PC-3 (cell line): ENCODE measurements at regions not wholly inside any gene's neighbourhood (a gene's known extent, or its start where the extent isn't known, plus 50 kb on each side); places are given as distances from the start of the nearest gene placed in this dataset.
"Not testable (repeated sequence)": the region's sequence is repeated elsewhere in the genome, so short reads cannot be mapped to it uniquely, and the experiment has no call there.

ENCODE experiments used
- ATAC-seq: fragments of 200-7000 bp; cut with Tn5 transposase; 2 replicates; pipeline ENCODE4 v1.9.1; 2020; ENCODE audit warnings: mild to moderate bottlenecking, moderate library complexity
- BruUV-seq: library from RNA; stranded (reverse); fragments of 400-500 nt; replicated peaks from 2 replicates; lab custom pipeline; 2021; lab: Mats Ljungman, UMichigan
- CTCF ChIA-PET: fragments of 300-600 bp; sonication (Branson Sonifier 250); formaldehyde crosslinking; loops from one replicate; lab custom pipeline; 2022; ENCODE audit warnings: antibody characterized with exemption; lab: Charles Lee
- POLR2A ChIA-PET: fragments of 300-600 bp; sonication (Branson Sonifier 250); formaldehyde crosslinking; loops from one replicate; lab custom pipeline; 2022; ENCODE audit warnings: antibody characterized with exemption; ENCODE audit not compliant: unreplicated experiment; lab: Charles Lee
- DNase-seq: peaks from one replicate; pipeline ENCODE4 v3.0.0-alpha.2; 2015
- H2AFZ ChIP-seq: fragments of 300-600 bp; sonication (generic); 2 replicates; pipeline ENCODE4 v1.6.0; 2016; ENCODE audit warnings: antibody characterized with exemption, low read length
- H3F3A ChIP-seq: fragments of 300-600 bp; sonication (generic); one replicate; pipeline ENCODE4 v1.6.0; 2017; ENCODE audit warnings: antibody characterized with exemption, low read length, control low read depth, mild to moderate bottlenecking; ENCODE audit not compliant: unreplicated experiment
- H3K27ac ChIP-seq: fragments of 300-600 bp; sonication (generic); 2 replicates; pipeline ENCODE4 v1.5.1; 2016; ENCODE audit warnings: mild to moderate bottlenecking, low read length
- H3K27me3 ChIP-seq: fragments of 300-600 bp; sonication (generic); 2 replicates; pipeline ENCODE4 v1.6.1; 2016; ENCODE audit warnings: low read length, mixed read lengths
- H3K36me3 ChIP-seq: fragments of 300-600 bp; sonication (generic); 2 replicates; pipeline ENCODE4 v1.6.1; 2016; ENCODE audit warnings: low read depth, mixed run types, low read length, mixed read lengths
- H3K4me1 ChIP-seq: fragments of 300-600 bp; sonication (generic); 2 replicates; pipeline ENCODE4 v1.5.1; 2016; ENCODE audit warnings: low read length; ENCODE audit not compliant: insufficient read depth
- H3K4me2 ChIP-seq: fragments of 300-600 bp; sonication (generic); 2 replicates; pipeline ENCODE4 v1.6.0; 2016; ENCODE audit warnings: low read length
- H3K4me3 ChIP-seq: fragments of 300-600 bp; sonication (generic); 2 replicates; pipeline ENCODE4 v1.5.1; 2016; ENCODE audit warnings: mild to moderate bottlenecking, low read length, mixed read lengths
- H3K79me2 ChIP-seq: fragments of 300-600 bp; sonication (generic); 2 replicates; pipeline ENCODE4 v1.6.1; 2017; ENCODE audit warnings: low read length, mixed read lengths
- H3K9ac ChIP-seq: fragments of 300-600 bp; sonication (generic); 2 replicates; pipeline ENCODE4 v1.6.0; 2016; ENCODE audit warnings: mild to moderate bottlenecking, low read length
- H3K9me2 ChIP-seq: fragments of 300-600 bp; sonication (generic); replicated peaks from 2 replicates; pipeline ENCODE4 v1.6.1; 2016; ENCODE audit warnings: mixed run types, low read length, mixed read lengths
- H3K9me3 ChIP-seq: fragments of 300-600 bp; sonication (generic); 2 replicates; pipeline ENCODE4 v1.6.1; 2016; ENCODE audit warnings: low read length, mixed read lengths
- H4K20me1 ChIP-seq: fragments of 300-600 bp; sonication (generic); 2 replicates; pipeline ENCODE4 v1.6.1; 2016; ENCODE audit warnings: low read length, mixed read lengths
- CTCF ChIP-seq: fragments of 300-600 bp; sonication (generic); conservative IDR thresholded peaks from 2 replicates; pipeline ENCODE4 v1.5.1; 2017; ENCODE audit warnings: antibody characterized with exemption, low read depth, mild to moderate bottlenecking, low read length
- EZH2 ChIP-seq: fragments of 300-600 bp; sonication (generic); IDR thresholded peaks from one replicate; pipeline ENCODE4 v1.6.1; 2017; ENCODE audit warnings: antibody characterized with exemption, mild to moderate bottlenecking, low read length; ENCODE audit not compliant: unreplicated experiment
- EZH2phosphoT487 ChIP-seq: fragments of 300-600 bp; sonication (generic); IDR thresholded peaks from 2 replicates; pipeline ENCODE4 v1.6.1; 2018; ENCODE audit warnings: mild to moderate bottlenecking, antibody characterized with exemption, low read length, borderline replicate concordance
- intact Hi-C: fragments of 100-400 bp; cut with micrococcal nuclease; formaldehyde crosslinking; loops from 2 replicates; pipeline ENCODE4 v1.9.0; 2023

- no peak for TF ChIP-seq EZH2phosphoT487
- TF ChIP-seq EZH2: no peak
- no peak for TF ChIP-seq CTCF
- H3K9me2 ChIP-seq: no peaks in the 10 kb centered on the region
- DNase-seq (no peak), ATAC-seq (no peak)
- H3K27me3 ChIP-seq: no peaks in the 10 kb centered on the region
- H3K9ac ChIP-seq: no peak overlapping the region
- ChIA-PET CTCF (no interaction called here), POLR2A (no interaction called here)
- H3K4me1 ChIP-seq: peaks cover 29% of the 10 kb centered on the region
- no peak overlapping the region for H2AFZ ChIP-seq
- no peak overlapping the region for H3K27ac ChIP-seq
- no peaks in the 10 kb centered on the region for H3K9me3 ChIP-seq
- intact Hi-C loops: loop anchor here (5.0 to 10.0 kb wide), 5 partner anchors 63 to 468 kb away; no protein-coding TSS in a partner anchor
- no peaks in the 10 kb centered on the region for H4K20me1 ChIP-seq
- no peaks in the 10 kb centered on the region for H3K36me3 ChIP-seq
- no peaks in the 10 kb centered on the region for H3F3A ChIP-seq
- H3K4me2 ChIP-seq: no peak overlapping the region
- no TSS peak for BruUV-seq
- no peaks in the 10 kb centered on the region for H3K79me2 ChIP-seq
- no peak overlapping the region for H3K4me3 ChIP-seq
Measured at GRCh38 chr5:159519365-159519764, 189.1 kb upstream of the IL12B start.

- CTCF ChIA-PET: no interaction called here
- TF ChIP-seq CTCF: no peak
- TF ChIP-seq EZH2: no peak
- no peak for TF ChIP-seq EZH2phosphoT487
Measured at GRCh38 chr5:159522841-159523240, 192.6 kb upstream of the IL12B start.

GRCh38 chr5:159524279-159524678 is 194.0 kb upstream of the IL12B start:
- H3K79me2 ChIP-seq, H2AFZ ChIP-seq, H3K4me2 ChIP-seq, ATAC-seq, H3K36me3 ChIP-seq, H3K4me3 ChIP-seq, POLR2A ChIA-PET, DNase-seq, BruUV-seq, H4K20me1 ChIP-seq, H3K4me1 ChIP-seq, H3K9ac ChIP-seq, H3F3A ChIP-seq, H3K9me2 ChIP-seq, H3K27ac ChIP-seq, intact Hi-C loops, H3K27me3 ChIP-seq, CTCF ChIA-PET, H3K9me3 ChIP-seq: not testable (repeated sequence)

More at GRCh38 chr5:159522841-159523240, 192.6 kb upstream of the IL12B start:
- POLR2A ChIA-PET: no interaction called here
- no peaks in the 10 kb centered on the region for H3K36me3 ChIP-seq
- no peak overlapping the region for H3K9ac ChIP-seq
- H3K79me2 ChIP-seq: no peaks in the 10 kb centered on the region
- no peak for DNase-seq
- no peaks in the 10 kb centered on the region for H3K9me2 ChIP-seq
- H3K4me2 ChIP-seq: no peak overlapping the region
- H3F3A ChIP-seq: no peaks in the 10 kb centered on the region
- no peak overlapping the region for H3K27ac ChIP-seq
- no TSS peak for BruUV-seq
- ATAC-seq: no peak
- no peaks in the 10 kb centered on the region for H3K27me3 ChIP-seq
- H3K4me3 ChIP-seq: no peak overlapping the region
- H3K9me3 ChIP-seq: no peaks in the 10 kb centered on the region
- no peak overlapping the region for H2AFZ ChIP-seq
- intact Hi-C loops: no loop called here
- no peaks in the 10 kb centered on the region for H4K20me1 ChIP-seq
- peaks cover 14% of the 10 kb centered on the region for H3K4me1 ChIP-seq
